ENCODE measurements at regions not wholly inside any gene's neighbourhood (a gene's known extent, or its start where the extent isn't known, plus 50 kb on each side); places are given as distances from the start of the nearest gene placed in this dataset.

GRCh38 chr12:19597167-19598026, 158.1 kb downstream of the AEBP2 start:
- H3K27ac ChIP-seq, result peak overlapping the region in 1 of 2 donors; percentile 35
- H3K27me3 ChIP-seq, result no peaks in the 10 kb centered on the region

GRCh38 chr12:19605720-19606119, 166.4 kb downstream of the AEBP2 start:
- H3K27ac ChIP-seq, result no peak overlapping the region
- H3K4me3 ChIP-seq, result no peak overlapping the region
- no peaks in the 10 kb centered on the region for H3K9me3 ChIP-seq
- DNase-seq, result no peak
- peaks cover 0 to 3% (median 0%) of the 10 kb centered on the region in 3 donors for H3K36me3 ChIP-seq
- intact Hi-C loops (cut with DNase I; ENCODE audit: low total_unique reads), result no loop called here
- H3K4me1 ChIP-seq, result no peaks in the 10 kb centered on the region
- no peak for TF ChIP-seq CTCF (IDR thresholded peaks at IDR 0.05)
- no peaks in the 10 kb centered on the region for H3K27me3 ChIP-seq

More at GRCh38 chr12:19597167-19598026, 158.1 kb downstream of the AEBP2 start:
- TF ChIP-seq CTCF (IDR thresholded peaks at IDR 0.05), result no peak
- peaks cover 0 to 6% (median 2%) of the 10 kb centered on the region in 4 donors for H3K4me1 ChIP-seq
- no peaks in the 10 kb centered on the region for H3K9me3 ChIP-seq
- DNase-seq, result no peak
- H3K36me3 ChIP-seq, result no peaks in the 10 kb centered on the region
- no peak overlapping the region for H3K4me3 ChIP-seq
- intact Hi-C loops (cut with DNase I; ENCODE audit: low total_unique reads), result no loop called here

GRCh38 chr12:19608039-19608438, 168.7 kb downstream of the AEBP2 start:
- Histone ChIP-seq H3K4me1 (no peaks in the 10 kb centered on the region), H3K27me3 (no peaks in the 10 kb centered on the region), H3K27ac (no peak overlapping the region), H3K9me3 (no peaks in the 10 kb centered on the region), H3K4me3 (no peak overlapping the region), H3K36me3 (peaks cover 0 to 3% (median 0%) of the 10 kb centered on the region in 3 donors)
- DNase-seq, result no peak
- intact Hi-C loops (cut with DNase I; ENCODE audit: low total_unique reads), result no loop called here
- no peak for TF ChIP-seq CTCF (IDR thresholded peaks at IDR 0.05)

- no peak for DNase-seq
- Histone ChIP-seq H3K36me3 (no peaks in the 10 kb centered on the region), H3K27me3 (no peaks in the 10 kb centered on the region)
Observed at GRCh38 chr12:19613051-19613535, 173.8 kb downstream of the AEBP2 start.

GRCh38 chr12:19614601-19615383, 175.5 kb downstream of the AEBP2 start:
- H3K9me3 ChIP-seq, result no peaks in the 10 kb centered on the region
- no peak for TF ChIP-seq CTCF (IDR thresholded peaks at IDR 0.05)
- no peak overlapping the region for H3K4me3 ChIP-seq
- no peaks in the 10 kb centered on the region for H3K36me3 ChIP-seq
- no peaks in the 10 kb centered on the region for H3K4me1 ChIP-seq
- DNase-seq, result no peak
- no peaks in the 10 kb centered on the region for H3K27me3 ChIP-seq
- intact Hi-C loops (cut with DNase I; ENCODE audit: low total_unique reads), result no loop called here
- H3K27ac ChIP-seq, result no peak overlapping the region

More at GRCh38 chr12:19613051-19613535, 173.8 kb downstream of the AEBP2 start:
- intact Hi-C loops (cut with DNase I; ENCODE audit: low total_unique reads), result no loop called here
- H3K4me3 ChIP-seq, result no peak overlapping the region
- H3K4me1 ChIP-seq, result no peaks in the 10 kb centered on the region
- no peak overlapping the region for H3K27ac ChIP-seq
- no peak for TF ChIP-seq CTCF (IDR thresholded peaks at IDR 0.05)
- no peaks in the 10 kb centered on the region for H3K9me3 ChIP-seq
